ENCODE measurements at regions not wholly inside any gene's neighbourhood (a gene's known extent, or its start where the extent isn't known, plus 50 kb on each side); places are given as distances from the start of the nearest gene placed in this dataset.

DNA sequence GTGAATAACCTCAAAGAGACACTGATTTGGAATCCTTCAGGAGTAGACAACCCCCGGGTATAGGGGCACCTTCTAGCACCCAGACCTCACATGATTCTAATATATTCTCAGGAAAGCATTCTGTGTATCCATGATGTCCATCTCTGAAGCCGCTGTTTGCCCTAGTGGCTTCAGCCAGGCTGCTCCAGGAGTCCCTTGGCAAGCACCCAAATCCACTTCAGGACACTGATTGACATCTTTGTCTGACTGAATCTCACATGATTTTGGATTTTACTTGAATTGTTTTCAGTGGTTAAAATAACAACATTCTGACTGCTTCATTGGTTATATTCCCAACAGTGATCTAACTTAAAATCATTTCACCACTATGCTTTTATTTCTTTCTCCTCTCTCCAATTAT lies 390.5 kb upstream of the CLEC14A start:
- TF ChIP-seq EZH2 (IDR thresholded peaks at IDR 0.05; ENCODE audit: insufficient read depth, poor library complexity, severe bottlenecking) (no peak), EZH2phosphoT487 (IDR thresholded peaks at IDR 0.05; ENCODE audit: insufficient read depth, low read depth) (no peak)

Data from GM23248 (cell line).